Psoas muscle (tissue), 7 donors: ENCODE measurements at regions not wholly inside any gene's neighbourhood (a gene's known extent, or its start where the extent isn't known, plus 50 kb on each side); places are given as distances from the start of the nearest gene placed in this dataset.

Source experiments
- ATAC-seq, 4 donors: fragments of 200-7000 bp; cut with Tn5 transposase; one replicate each; pipeline ENCODE4 v1.9.1; 2020; ENCODE audit warnings: moderate library complexity in 3 of 4, mild to moderate bottlenecking in 2 of 4
- DNase-seq, 2 donors: peaks; one replicate each; pipeline ENCODE4 v3.0.0-alpha.2; 2020
- H3K27ac ChIP-seq: fragments of 200-600 bp; one replicate; pipeline ENCODE4 v1.8.0; 2022
- H3K27me3 ChIP-seq, 3 donors: fragments of 200-600 bp in 1 of 3; one replicate each; pipeline versions ENCODE4 v1.6.1 to v1.8.0; 2013 to 2022; ENCODE audit warnings: low read length in 2 of 3, mild to moderate bottlenecking in 2 of 3, moderate library complexity in 1 of 3; ENCODE audit not compliant: insufficient read depth in 3 of 3
- H3K36me3 ChIP-seq, 2 donors: fragments of 200-600 bp in 1 of 2; one replicate each; pipeline versions ENCODE4 v1.6.1 to v1.8.0; 2013 to 2022; ENCODE audit warnings: low read depth in 1 of 2, mild to moderate bottlenecking in 1 of 2, moderate library complexity in 1 of 2; ENCODE audit not compliant: insufficient read depth in 1 of 2
- H3K4me1 ChIP-seq: fragments of 200-600 bp; one replicate; pipeline ENCODE4 v1.8.0; 2022
- H3K4me3 ChIP-seq: fragments of 200-600 bp; one replicate; pipeline ENCODE4 v1.8.0; 2022; ENCODE audit warnings: mild to moderate bottlenecking
- H3K9me3 ChIP-seq: fragments of 200-600 bp; one replicate; pipeline ENCODE4 v1.8.0; 2022
- WGBS, 3 donors: extraction: QIAGEN DNeasy Blood & Tissue Kit; methylation state at CpG; one replicate each; pipeline versions ENCODE4 v1.1.6 to v1.1.7; 2013; 5-methylcytosine and 5-hydroxymethylcytosine counted together
- intact Hi-C, 2 donors: fragments of 100-400 bp; cut with DNase I; formaldehyde crosslinking; loops; one replicate each; pipeline versions ENCODE4 v1.11.0 to v1.14.2; 2022
- TF ChIP-seq, protein P1 (sequence below): fragments of 200-600 bp; IDR thresholded peaks from one replicate; pipeline ENCODE4 v1.8.0; 2022; ENCODE audit warnings: antibody characterized with exemption
- donor health status: healthy with polysubstance abuse.
- donor health status: DM: no; HTN: no; CAD: no; lungs with moderate emphysema.
- donor health status: Bipolar disorder and iron deficiency.
- donor health status: healthy.
- donor health status: DM: yes; HTN: yes; CAD: no.
- donor health status: DM: no; HTN: no; CAD: no.
- donor health status: DM: yes; HTN: yes; CAD: no.

- 84 to 94% (median 88%) methylated on average over 4 of the region's 4 CpGs for WGBS, 3 donors
- H3K27ac ChIP-seq: no peak overlapping the region
These were observed 101.2 kb downstream of the NFKBIZ start for GRCh38 chr3:101950510-101950909.

GRCh38 chr3:101950985-101951733 is 101.8 kb downstream of the NFKBIZ start:
- DNase-seq: no peak
- intact Hi-C loops: no loop called here
- no peaks in the 10 kb centered on the region for H3K36me3 ChIP-seq
- no peak overlapping the region for H3K4me3 ChIP-seq
- no peak overlapping the region for H3K27ac ChIP-seq
- no peaks in the 10 kb centered on the region for H3K9me3 ChIP-seq
- H3K27me3 ChIP-seq: no peaks in the 10 kb centered on the region
- H3K4me1 ChIP-seq: no peaks in the 10 kb centered on the region
- 89 to 100% (median 92%) methylated on average over 1 of the region's 1 CpG for WGBS, 3 donors
- TF ChIP-seq, protein P1, sequence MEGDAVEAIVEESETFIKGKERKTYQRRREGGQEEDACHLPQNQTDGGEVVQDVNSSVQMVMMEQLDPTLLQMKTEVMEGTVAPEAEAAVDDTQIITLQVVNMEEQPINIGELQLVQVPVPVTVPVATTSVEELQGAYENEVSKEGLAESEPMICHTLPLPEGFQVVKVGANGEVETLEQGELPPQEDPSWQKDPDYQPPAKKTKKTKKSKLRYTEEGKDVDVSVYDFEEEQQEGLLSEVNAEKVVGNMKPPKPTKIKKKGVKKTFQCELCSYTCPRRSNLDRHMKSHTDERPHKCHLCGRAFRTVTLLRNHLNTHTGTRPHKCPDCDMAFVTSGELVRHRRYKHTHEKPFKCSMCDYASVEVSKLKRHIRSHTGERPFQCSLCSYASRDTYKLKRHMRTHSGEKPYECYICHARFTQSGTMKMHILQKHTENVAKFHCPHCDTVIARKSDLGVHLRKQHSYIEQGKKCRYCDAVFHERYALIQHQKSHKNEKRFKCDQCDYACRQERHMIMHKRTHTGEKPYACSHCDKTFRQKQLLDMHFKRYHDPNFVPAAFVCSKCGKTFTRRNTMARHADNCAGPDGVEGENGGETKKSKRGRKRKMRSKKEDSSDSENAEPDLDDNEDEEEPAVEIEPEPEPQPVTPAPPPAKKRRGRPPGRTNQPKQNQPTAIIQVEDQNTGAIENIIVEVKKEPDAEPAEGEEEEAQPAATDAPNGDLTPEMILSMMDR: no peak
- ATAC-seq: no peak

More at GRCh38 chr3:101950510-101950909, 101.2 kb downstream of the NFKBIZ start:
- TF ChIP-seq, protein P1: no peak
- Histone ChIP-seq H3K36me3 (no peaks in the 10 kb centered on the region), H3K9me3 (no peaks in the 10 kb centered on the region), H3K4me3 (no peak overlapping the region), H3K27me3 (no peaks in the 10 kb centered on the region), H3K4me1 (no peaks in the 10 kb centered on the region)
- intact Hi-C loops: no loop called here
- no peak for ATAC-seq
- DNase-seq: no peak

GRCh38 chr3:101954361-101954760 is 105.0 kb downstream of the NFKBIZ start:
- H3K4me3 ChIP-seq: no peak overlapping the region
- TF ChIP-seq, protein P1: no peak
- no peaks in the 10 kb centered on the region for H3K27me3 ChIP-seq
- H3K27ac ChIP-seq: no peak overlapping the region
- no peaks in the 10 kb centered on the region for H3K4me1 ChIP-seq
- DNase-seq (no peak), ATAC-seq (no peak)
- H3K36me3 ChIP-seq: no peaks in the 10 kb centered on the region
- WGBS, 3 donors: 75 to 79% (median 75%) methylated on average over 6 of the region's 6 CpGs
- H3K9me3 ChIP-seq: no peaks in the 10 kb centered on the region
- intact Hi-C loops: no loop called here

- Histone ChIP-seq H3K27ac (no peak overlapping the region), H3K4me3 (no peak overlapping the region), H3K36me3 (no peaks in the 10 kb centered on the region), H3K9me3 (no peaks in the 10 kb centered on the region), H3K4me1 (no peaks in the 10 kb centered on the region), H3K27me3 (no peaks in the 10 kb centered on the region)
- DNase-seq: no peak
- TF ChIP-seq, protein P1: no peak
- intact Hi-C loops: no loop called here
- ATAC-seq: no peak
- 40 to 56% (median 48%) methylated on average over 3 of the region's 3 CpGs for WGBS, 3 donors
These were observed 105.6 kb downstream of the NFKBIZ start for GRCh38 chr3:101954936-101955335.

GRCh38 chr3:101962055-101962454 is 112.7 kb downstream of the NFKBIZ start:
- Histone ChIP-seq H3K27ac (no peak overlapping the region), H3K4me3 (no peak overlapping the region), H3K9me3 (no peaks in the 10 kb centered on the region), H3K4me1 (no peaks in the 10 kb centered on the region), H3K27me3 (no peaks in the 10 kb centered on the region), H3K36me3 (no peaks in the 10 kb centered on the region)
- ATAC-seq: no peak
- intact Hi-C loops: no loop called here
- WGBS, 3 donors: 85 to 88% (median 86%) methylated on average over 1 of the region's 1 CpG
- no peak for DNase-seq
- TF ChIP-seq, protein P1: no peak
